HL-60 (cell line): ENCODE measurements at regions not wholly inside any gene's neighbourhood (a gene's known extent, or its start where the extent isn't known, plus 50 kb on each side); places are given as distances from the start of the nearest gene placed in this dataset.

Experiments
- GABPA ChIP-seq: IDR thresholded peaks from 2 replicates; pipeline ENCODE4 v1.6.1; 2012; ENCODE audit warnings: low read depth
- TF ChIP-seq, protein P1 (sequence below): IDR thresholded peaks from one replicate; pipeline ENCODE4 v1.5.1; 2011; ENCODE audit warnings: low read length, control low read depth, inconsistent platforms; ENCODE audit not compliant: insufficient read depth

DNA sequence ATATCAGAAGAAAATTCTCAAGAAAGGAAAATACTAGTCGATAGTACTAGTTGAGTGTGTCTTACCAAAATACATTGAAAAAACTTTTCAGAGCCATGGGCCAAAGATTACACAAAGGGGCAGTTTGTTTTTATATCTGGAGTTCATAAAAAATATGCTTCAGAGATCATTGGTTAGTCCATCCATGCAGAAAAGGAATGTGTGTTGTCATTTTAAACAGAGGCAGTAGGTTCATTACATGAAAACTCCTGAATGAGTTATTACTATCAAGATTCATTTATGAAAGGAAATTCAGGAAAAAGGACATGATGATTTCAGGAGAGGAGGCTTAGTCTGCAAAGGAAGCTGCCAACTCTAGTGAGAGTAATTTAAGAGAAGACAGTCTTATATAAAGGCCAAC lies 354.8 kb downstream of the AEBP2 start:
- TF ChIP-seq, protein P1, sequence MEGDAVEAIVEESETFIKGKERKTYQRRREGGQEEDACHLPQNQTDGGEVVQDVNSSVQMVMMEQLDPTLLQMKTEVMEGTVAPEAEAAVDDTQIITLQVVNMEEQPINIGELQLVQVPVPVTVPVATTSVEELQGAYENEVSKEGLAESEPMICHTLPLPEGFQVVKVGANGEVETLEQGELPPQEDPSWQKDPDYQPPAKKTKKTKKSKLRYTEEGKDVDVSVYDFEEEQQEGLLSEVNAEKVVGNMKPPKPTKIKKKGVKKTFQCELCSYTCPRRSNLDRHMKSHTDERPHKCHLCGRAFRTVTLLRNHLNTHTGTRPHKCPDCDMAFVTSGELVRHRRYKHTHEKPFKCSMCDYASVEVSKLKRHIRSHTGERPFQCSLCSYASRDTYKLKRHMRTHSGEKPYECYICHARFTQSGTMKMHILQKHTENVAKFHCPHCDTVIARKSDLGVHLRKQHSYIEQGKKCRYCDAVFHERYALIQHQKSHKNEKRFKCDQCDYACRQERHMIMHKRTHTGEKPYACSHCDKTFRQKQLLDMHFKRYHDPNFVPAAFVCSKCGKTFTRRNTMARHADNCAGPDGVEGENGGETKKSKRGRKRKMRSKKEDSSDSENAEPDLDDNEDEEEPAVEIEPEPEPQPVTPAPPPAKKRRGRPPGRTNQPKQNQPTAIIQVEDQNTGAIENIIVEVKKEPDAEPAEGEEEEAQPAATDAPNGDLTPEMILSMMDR = no peak
- no peak for TF ChIP-seq GABPA
